Right lobe of liver (tissue), 4 donors: ENCODE measurements at regions not wholly inside any gene's neighbourhood (a gene's known extent, or its start where the extent isn't known, plus 50 kb on each side); places are given as distances from the start of the nearest gene placed in this dataset.

Source experiments
- POLR2A ChIP-seq: fragments of 450-650 bp; IDR thresholded peaks from one replicate; pipeline ENCODE4 v1.6.1; 2017; ENCODE audit warnings: antibody characterized with exemption, mild to moderate bottlenecking
- TF ChIP-seq, protein P1 (sequence below), 4 donors: fragments of 200-600 bp in 3 of 4; fragments of 450-650 bp in 1 of 4; IDR thresholded peaks; one replicate each; pipeline versions ENCODE4 v1.5.1 to v1.8.0; 2016 to 2022; ENCODE audit warnings: antibody characterized with exemption in 4 of 4, mild to moderate bottlenecking in 2 of 4
- donor health status: DM: no; HTN: no; CAD: no.
- donor health status: DM: no; HTN: no; CAD: no.
- donor health status: DM: no; HTN: yes; CAD: no.

GRCh38 chr16:86887416-86887815 is 309.1 kb downstream of the FOXL1 start:
- TF ChIP-seq POLR2A, result no peak
- TF ChIP-seq, protein P1, sequence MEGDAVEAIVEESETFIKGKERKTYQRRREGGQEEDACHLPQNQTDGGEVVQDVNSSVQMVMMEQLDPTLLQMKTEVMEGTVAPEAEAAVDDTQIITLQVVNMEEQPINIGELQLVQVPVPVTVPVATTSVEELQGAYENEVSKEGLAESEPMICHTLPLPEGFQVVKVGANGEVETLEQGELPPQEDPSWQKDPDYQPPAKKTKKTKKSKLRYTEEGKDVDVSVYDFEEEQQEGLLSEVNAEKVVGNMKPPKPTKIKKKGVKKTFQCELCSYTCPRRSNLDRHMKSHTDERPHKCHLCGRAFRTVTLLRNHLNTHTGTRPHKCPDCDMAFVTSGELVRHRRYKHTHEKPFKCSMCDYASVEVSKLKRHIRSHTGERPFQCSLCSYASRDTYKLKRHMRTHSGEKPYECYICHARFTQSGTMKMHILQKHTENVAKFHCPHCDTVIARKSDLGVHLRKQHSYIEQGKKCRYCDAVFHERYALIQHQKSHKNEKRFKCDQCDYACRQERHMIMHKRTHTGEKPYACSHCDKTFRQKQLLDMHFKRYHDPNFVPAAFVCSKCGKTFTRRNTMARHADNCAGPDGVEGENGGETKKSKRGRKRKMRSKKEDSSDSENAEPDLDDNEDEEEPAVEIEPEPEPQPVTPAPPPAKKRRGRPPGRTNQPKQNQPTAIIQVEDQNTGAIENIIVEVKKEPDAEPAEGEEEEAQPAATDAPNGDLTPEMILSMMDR (IDR thresholded peaks at IDR 0.05), result no peak
